Endodermal cell (in vitro differentiated cells): ENCODE measurements at regions not wholly inside any gene's neighbourhood (a gene's known extent, or its start where the extent isn't known, plus 50 kb on each side); places are given as distances from the start of the nearest gene placed in this dataset.
"Not testable (repeated sequence)": the region's sequence is repeated elsewhere in the genome, so short reads cannot be mapped to it uniquely, and the experiment has no call there.

Experiments used
- DNase-seq: peaks from one replicate; pipeline ENCODE4 v3.0.0-alpha.2; 2017
- H3K27ac ChIP-seq: 2 replicates; pipeline ENCODE4 v1.5.1; 2013; ENCODE audit warnings: mild to moderate bottlenecking, low read depth, low read length, moderate library complexity
- H3K27me3 ChIP-seq: 2 replicates; pipeline ENCODE4 v1.6.1; 2013; ENCODE audit warnings: mild to moderate bottlenecking, low read length, moderate library complexity; ENCODE audit not compliant: insufficient read depth, control insufficient read depth, poor library complexity, severe bottlenecking
- H3K36me3 ChIP-seq: 2 replicates; pipeline ENCODE4 v1.7.0; 2013; ENCODE audit warnings: mild to moderate bottlenecking, low read length, moderate library complexity; ENCODE audit not compliant: control insufficient read depth, insufficient read depth
- H3K4me1 ChIP-seq: one replicate; pipeline ENCODE4 v1.7.0; 2013; ENCODE audit warnings: low read length; ENCODE audit not compliant: control insufficient read depth, insufficient read depth
- H3K4me3 ChIP-seq: 2 replicates; pipeline ENCODE4 v1.5.1; 2013; ENCODE audit warnings: mild to moderate bottlenecking, low read length, moderate library complexity
- H3K9ac ChIP-seq: 2 replicates; pipeline ENCODE4 v1.6.1; 2013; ENCODE audit warnings: mild to moderate bottlenecking, low read length, moderate library complexity; ENCODE audit not compliant: poor library complexity, severe bottlenecking; ENCODE audit errors: extremely low read depth
- H3K9me3 ChIP-seq: 2 replicates; pipeline ENCODE4 v1.6.1; 2013; ENCODE audit warnings: mild to moderate bottlenecking, low read length, moderate library complexity; ENCODE audit not compliant: control insufficient read depth
- H3K27ac Mint-ChIP-seq: 2 replicates; pipeline ENCODE4 v1.8.0; 2020; ENCODE audit warnings: mixed read lengths
- H3K27me3 Mint-ChIP-seq: 2 replicates; pipeline ENCODE4 v1.8.0; 2021; ENCODE audit warnings: mild to moderate bottlenecking, mixed read lengths; ENCODE audit not compliant: insufficient read depth
- H3K36me3 Mint-ChIP-seq: 2 replicates; pipeline ENCODE4 v1.8.0; 2020; ENCODE audit warnings: low read depth, mixed read lengths
- H3K4me1 Mint-ChIP-seq: 2 replicates; pipeline ENCODE4 v1.8.0; 2020; ENCODE audit warnings: mixed read lengths
- H3K4me3 Mint-ChIP-seq: 2 replicates; pipeline ENCODE4 v1.8.0; 2020; ENCODE audit warnings: mild to moderate bottlenecking, moderate library complexity, mixed read lengths
- H3K9me3 Mint-ChIP-seq: 2 replicates; pipeline ENCODE4 v1.8.0; 2020; ENCODE audit warnings: mild to moderate bottlenecking, mixed read lengths
- CTCF ChIP-seq: fragments of 200-600 bp; sonication (generic); conservative IDR thresholded peaks from 2 replicates; pipeline ENCODE4 v1.5.0; 2021; ENCODE audit warnings: antibody characterized with exemption, mild to moderate bottlenecking
- WGBS, 2 experiments: methylation state at CpG; one replicate each; pipeline versions ENCODE4 v1.1.5 to v1.1.7; 2013; ENCODE audit warnings: missing lambda C conversion rate in 2 of 2, mixed read lengths in 1 of 2; ENCODE audit not compliant: insufficient coverage in 1 of 2, insufficient read length in 1 of 2; 5-methylcytosine and 5-hydroxymethylcytosine counted together

GRCh38 chr12:83574142-83574541, 887.4 kb downstream of the TMTC2 start:
- H3K27me3 Mint-ChIP-seq = peaks cover 48% of the 10 kb centered on the region
- Histone ChIP-seq H3K27me3 (peaks cover 64% of the 10 kb centered on the region), H3K9ac (no peak overlapping the region), H3K9me3 (no peaks in the 10 kb centered on the region), H3K4me1 (no peaks in the 10 kb centered on the region), H3K36me3 (no peaks in the 10 kb centered on the region), H3K4me3 (no peak overlapping the region), H3K27ac (no peak overlapping the region)
- H3K4me3 Mint-ChIP-seq = no peak overlapping the region
- WGBS, 2 experiments = 68 to 83% methylated on average over 1 to 2 of the region's 2 CpGs
- H3K4me1 Mint-ChIP-seq = no peaks in the 10 kb centered on the region
- peaks cover 5% of the 10 kb centered on the region for H3K9me3 Mint-ChIP-seq
- no peaks in the 10 kb centered on the region for H3K36me3 Mint-ChIP-seq
- DNase-seq = no peak
- no peak overlapping the region for H3K27ac Mint-ChIP-seq
- no peak for TF ChIP-seq CTCF

GRCh38 chr12:83573671-83574070, 887.0 kb downstream of the TMTC2 start:
- TF ChIP-seq CTCF = no peak
- no peak overlapping the region for H3K4me3 Mint-ChIP-seq

GRCh38 chr12:83559650-83560049, 872.9 kb downstream of the TMTC2 start:
- Mint-ChIP-seq H3K27me3 (no peaks in the 10 kb centered on the region), H3K27ac (no peak overlapping the region), H3K36me3 (no peaks in the 10 kb centered on the region), H3K4me1 (peaks cover 7% of the 10 kb centered on the region), H3K4me3 (no peak overlapping the region), H3K9me3 (peaks cover 18% of the 10 kb centered on the region)
- no peak for TF ChIP-seq CTCF
- WGBS, 2 experiments = 89 to 90% methylated on average over 1 of the region's 1 CpG
- Histone ChIP-seq H3K27ac (no peak overlapping the region), H3K36me3 (no peaks in the 10 kb centered on the region), H3K4me1 (no peaks in the 10 kb centered on the region), H3K9ac (no peak overlapping the region), H3K4me3 (no peak overlapping the region), H3K27me3 (no peaks in the 10 kb centered on the region), H3K9me3 (no peaks in the 10 kb centered on the region)
- DNase-seq = no peak

More at GRCh38 chr12:83573671-83574070, 887.0 kb downstream of the TMTC2 start:
- Histone ChIP-seq H3K9me3 (no peaks in the 10 kb centered on the region), H3K4me3 (no peak overlapping the region), H3K4me1 (no peaks in the 10 kb centered on the region), H3K9ac (no peak overlapping the region), H3K27me3 (peaks cover 60% of the 10 kb centered on the region), H3K36me3 (no peaks in the 10 kb centered on the region), H3K27ac (no peak overlapping the region)
- Mint-ChIP-seq H3K27ac (no peak overlapping the region), H3K36me3 (no peaks in the 10 kb centered on the region), H3K4me1 (no peaks in the 10 kb centered on the region), H3K27me3 (peaks cover 48% of the 10 kb centered on the region), H3K9me3 (peaks cover 5% of the 10 kb centered on the region)
- no peak for DNase-seq
- WGBS, 2 experiments = 85 to 86% methylated on average over 3 to 4 of the region's 4 CpGs

GRCh38 chr12:83556040-83556439, 869.3 kb downstream of the TMTC2 start:
- not testable (repeated sequence) for H3K4me3 ChIP-seq, H3K27ac Mint-ChIP-seq, H3K9me3 ChIP-seq, H3K36me3 ChIP-seq, H3K4me3 Mint-ChIP-seq, H3K27me3 Mint-ChIP-seq, H3K4me1 ChIP-seq, DNase-seq, H3K4me1 Mint-ChIP-seq, H3K27me3 ChIP-seq, H3K9ac ChIP-seq, H3K27ac ChIP-seq, H3K36me3 Mint-ChIP-seq
- WGBS, 2 experiments = 89% methylated on average over 3 to 7 of the region's 7 CpGs
- peaks cover 47% of the 10 kb centered on the region for H3K9me3 Mint-ChIP-seq
